HG03457 (cell line): ENCODE measurements at regions not wholly inside any gene's neighbourhood (a gene's known extent, or its start where the extent isn't known, plus 50 kb on each side); places are given as distances from the start of the nearest gene placed in this dataset.
"Not testable (repeated sequence)": the region's sequence is repeated elsewhere in the genome, so short reads cannot be mapped to it uniquely, and the experiment has no call there.

Experiments
- ATAC-seq: cut with Tn5 transposase; IDR thresholded peaks from one replicate; pipeline ENCODE4 v1.9.1; 2021; ENCODE audit warnings: moderate number of reproducible peaks; ENCODE audit not compliant: unreplicated experiment

DNA sequence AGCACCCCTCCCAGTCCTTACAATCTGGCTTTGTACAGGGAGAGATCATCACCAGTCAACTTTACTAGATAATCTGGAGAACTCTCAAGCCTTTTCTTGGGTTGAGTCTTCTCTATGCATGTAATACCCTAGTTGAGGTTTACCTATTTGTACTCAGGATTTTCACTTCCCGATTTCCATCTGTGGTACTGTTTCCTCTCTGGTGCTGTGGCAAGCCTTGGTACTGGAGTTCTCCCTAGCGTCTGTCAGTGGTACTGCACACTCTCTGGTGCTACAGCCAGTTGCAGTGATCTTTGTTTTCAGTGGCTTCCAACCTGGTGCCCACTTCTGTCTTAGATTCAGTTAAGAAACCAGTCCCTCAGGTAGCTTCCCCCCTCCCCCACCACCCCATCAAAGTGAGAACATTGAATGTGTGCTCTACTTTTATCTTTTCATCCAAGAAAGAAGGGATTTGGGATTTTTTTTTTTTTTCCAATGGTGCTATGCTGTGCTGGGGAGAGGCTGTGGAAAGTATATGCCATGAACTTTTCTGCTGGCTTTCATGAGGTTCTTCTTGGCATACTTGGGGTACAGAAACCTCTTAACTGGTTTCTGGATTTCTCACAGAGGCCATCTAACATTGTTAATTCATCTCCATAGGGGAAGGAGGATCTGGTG lies 69.4 kb upstream of the EVL start:
- peak; percentile 97 for ATAC-seq

DNA sequence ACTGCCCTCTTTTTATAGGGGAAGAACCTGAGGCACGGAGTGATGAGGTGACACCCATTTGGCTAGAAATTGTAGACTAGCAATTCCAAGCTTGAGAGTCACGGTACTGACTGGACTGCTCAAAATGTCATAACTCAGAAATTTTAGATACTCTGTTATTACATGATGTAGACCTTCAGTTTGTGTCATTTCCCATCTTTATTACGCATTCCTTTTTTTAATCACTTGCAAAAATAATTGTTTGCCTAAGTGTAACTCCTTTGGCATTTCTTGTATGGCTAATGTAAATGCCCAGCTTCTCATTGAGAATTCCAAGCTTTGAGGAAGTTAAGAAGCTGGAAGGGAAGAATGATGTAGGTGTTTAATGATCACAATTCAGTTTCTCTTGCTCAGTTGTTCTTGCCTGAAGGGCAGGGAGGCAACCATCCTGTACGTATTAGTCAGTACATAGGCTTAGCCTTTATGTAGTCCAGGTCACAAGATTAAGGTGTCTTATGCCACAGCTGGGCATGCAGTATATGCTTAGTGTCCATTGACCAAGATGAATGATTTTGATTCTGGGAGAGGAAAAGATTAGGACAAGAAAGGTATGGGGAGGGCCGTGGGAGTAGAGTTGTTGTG lies 68.2 kb upstream of the EVL start:
- no peak for ATAC-seq

DNA sequence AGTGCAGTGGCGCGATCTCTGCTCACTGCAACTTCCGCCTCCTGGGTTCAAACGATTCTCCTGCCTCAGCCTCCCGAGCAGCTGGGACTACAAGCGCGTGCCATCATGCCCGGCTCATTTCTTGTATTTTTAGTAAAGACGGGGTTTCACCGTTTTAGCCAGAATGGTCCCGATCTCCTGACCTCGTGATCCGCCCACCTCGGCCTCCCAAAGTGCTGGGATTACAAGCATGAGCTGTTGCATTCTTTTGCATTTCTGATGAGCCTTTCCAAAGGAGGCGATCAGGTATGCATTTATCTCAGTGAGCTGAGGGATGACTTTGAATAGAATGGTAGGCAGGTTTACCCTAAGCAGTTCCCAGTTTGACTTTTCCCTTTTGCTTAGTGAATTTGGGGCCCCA lies 64.8 kb upstream of the EVL start:
- not testable (repeated sequence) for ATAC-seq

DNA sequence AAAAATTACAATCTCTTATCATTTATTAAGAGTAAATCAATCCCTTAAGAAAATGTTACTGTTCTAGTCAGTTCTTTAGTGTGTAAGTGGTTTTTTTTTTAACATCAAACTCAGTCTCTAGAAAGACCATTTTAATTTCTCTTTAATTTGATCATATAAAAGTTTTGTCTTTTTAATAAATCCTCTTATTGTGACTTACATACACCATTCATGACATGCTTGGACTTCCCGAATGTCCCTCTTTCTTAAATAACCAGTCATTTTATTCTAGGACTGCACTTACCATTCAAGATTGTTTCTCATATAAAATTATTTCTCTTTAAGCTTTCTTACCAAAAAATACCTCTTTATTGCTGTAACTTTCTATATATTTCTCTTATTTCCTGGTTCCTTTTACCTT lies 60.8 kb upstream of the EVL start:
- no peak for ATAC-seq

DNA sequence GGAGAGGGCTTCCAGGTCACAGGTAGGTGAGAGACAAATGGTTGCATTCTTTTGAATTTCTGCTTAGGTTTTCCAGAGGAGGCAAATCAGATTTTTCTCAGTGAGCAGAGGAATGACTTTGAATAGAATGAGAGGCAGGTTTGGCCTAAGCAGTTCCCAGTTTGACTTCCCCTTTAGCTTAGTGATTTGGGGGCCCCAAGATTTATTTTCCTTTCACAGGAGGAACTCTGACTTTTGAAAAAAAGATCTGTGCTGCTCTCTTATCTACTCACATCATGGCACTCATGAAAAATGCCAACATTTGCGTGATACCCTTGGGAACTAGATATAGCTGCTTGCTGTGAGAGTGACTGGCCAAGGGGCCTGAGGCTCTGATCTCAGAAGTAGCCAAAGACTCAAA lies 58.0 kb upstream of the EVL start:
- ATAC-seq, result no peak

DNA sequence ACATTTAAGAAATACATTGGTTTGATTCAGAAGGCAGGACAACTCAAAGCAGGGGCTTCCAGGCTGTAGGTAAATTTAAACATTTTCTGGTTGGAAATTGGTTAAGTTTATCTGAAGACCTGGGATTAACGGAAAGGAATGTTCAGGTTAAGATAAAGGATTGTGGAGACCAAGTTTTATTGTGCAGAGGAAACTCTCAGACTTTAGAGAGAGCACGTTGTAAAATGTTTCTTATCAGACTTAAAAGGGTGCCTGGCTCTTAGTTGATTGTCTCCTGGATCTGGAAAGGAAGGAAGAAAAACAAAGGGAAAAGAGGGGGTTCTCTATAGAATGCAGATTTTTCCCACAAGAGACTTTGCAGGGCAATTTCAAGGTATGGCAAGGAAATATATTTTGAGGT lies 55.4 kb upstream of the EVL start:
- not testable (repeated sequence) for ATAC-seq

DNA sequence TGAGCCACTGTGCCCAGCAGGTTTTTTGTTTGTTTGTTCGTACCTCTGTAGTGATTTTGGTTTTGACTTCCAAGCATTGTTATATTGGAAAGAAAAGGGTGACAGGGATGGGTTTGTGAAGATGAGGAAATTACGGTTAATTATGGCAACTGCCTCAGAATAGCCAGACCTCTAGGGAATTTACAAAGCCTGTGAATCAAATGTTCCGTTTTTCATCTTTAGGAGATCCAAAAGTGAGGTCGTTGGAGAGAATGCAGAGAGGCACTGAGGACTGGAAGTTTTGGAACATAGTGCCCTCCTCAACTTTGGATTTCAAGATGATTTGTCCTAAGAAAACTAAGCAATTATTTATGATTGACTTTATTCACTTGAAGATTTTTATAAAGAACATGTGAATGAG lies 54.5 kb upstream of the EVL start:
- ATAC-seq, result no peak

DNA sequence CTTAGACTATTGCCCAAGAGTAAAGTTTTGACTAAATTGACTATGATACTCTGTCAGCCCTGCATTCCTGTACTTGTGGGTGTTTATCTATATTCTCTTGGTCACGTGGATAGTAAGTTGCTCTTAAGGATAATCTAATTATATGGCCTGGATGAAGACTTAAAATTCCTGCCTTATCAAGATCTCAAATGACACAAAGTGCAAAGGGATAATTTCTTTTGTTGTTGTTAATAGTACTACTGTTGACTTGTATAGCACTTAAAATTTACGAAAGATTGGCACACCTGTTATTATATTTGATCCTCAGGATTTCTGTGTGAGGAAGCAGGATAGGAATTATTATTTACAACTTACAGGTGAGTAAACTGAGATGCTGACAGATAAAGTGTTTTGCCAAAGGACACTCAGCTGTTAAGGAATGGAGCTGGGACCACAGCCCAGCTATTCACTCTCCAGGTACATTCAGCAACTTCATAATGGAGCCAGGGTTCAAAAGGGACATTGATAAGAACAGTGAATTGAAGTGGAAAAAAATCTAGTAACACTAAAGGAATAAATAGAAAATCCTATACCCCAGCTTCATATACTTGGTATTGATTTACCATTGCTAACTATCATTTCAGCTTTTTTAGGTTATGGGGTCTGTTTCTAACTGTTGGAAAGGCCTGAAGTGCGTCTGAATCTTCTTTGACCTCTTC lies 53.4 kb upstream of the EVL start:
- ATAC-seq, result no peak

DNA sequence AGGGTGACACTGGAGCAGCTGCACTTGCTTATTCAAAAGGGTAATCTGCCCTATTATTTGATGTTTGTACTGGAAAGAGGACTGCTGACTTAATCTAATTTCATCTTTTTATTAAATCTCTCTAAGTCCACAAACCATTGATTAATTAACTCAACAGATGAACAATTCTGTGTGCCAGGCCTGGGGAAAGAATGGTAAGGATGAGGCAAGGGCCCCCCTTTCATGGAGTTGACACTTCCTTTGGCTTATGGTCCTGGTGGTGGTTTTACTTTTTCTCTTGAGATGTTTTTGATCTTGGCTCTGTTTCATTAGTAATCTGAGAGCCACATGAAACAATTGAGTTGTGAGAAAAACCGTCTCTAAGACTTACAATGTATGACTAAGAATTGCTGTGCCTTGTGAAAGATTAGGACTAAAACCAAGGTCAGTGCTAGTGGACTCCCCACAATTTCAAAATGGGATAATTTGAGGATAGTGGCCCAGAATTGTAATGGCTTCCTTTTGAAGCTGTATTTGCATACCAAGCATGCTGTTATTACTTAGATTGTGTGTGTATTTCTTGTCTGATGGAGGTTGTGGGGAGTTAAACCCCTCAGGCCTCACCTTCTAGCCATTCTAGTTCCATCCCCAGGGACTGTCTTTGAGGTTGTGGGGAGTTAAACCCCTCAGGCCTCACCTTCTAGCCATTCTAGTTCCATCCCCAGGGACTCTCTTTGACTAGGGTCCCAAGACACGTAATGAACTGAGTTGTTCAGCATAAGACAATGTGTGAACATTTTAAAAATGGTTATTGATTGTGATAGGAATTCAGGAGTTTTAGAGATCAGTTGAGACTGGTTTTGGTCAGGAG lies 52.5 kb upstream of the EVL start:
- ATAC-seq, result no peak

DNA sequence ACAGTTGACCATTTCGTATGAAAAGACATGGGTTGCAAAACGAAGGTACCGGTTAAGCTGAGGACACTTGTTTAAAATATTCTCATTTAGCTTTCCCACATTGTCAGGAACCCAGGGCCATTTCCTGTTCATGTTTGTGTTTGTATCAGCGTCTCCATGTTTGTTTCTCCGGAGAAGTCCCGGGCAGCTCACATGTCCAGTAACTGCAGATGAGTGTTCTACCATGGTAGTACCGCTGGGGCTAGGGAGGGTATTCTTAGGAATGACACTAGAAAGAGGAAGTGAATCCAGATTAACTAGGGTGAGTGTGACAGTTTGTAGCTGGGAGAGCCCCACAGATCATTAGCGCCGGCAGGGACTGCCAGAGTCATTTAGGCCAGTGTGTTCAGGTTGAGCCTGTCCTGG lies 50.0 kb upstream of the EVL start:
- ATAC-seq, result no peak
